NCI-H187 (cell line): ENCODE measurements at regions not wholly inside any gene's neighbourhood (a gene's known extent, or its start where the extent isn't known, plus 50 kb on each side); places are given as distances from the start of the nearest gene placed in this dataset.
"Not testable (repeated sequence)": the region's sequence is repeated elsewhere in the genome, so short reads cannot be mapped to it uniquely, and the experiment has no call there.

ENCODE experiments used
- DNase-seq, 2 experiments: peaks; one replicate each; lab custom pipeline; 2025; lab: John Stamatoyannopoulos, UW

DNA sequence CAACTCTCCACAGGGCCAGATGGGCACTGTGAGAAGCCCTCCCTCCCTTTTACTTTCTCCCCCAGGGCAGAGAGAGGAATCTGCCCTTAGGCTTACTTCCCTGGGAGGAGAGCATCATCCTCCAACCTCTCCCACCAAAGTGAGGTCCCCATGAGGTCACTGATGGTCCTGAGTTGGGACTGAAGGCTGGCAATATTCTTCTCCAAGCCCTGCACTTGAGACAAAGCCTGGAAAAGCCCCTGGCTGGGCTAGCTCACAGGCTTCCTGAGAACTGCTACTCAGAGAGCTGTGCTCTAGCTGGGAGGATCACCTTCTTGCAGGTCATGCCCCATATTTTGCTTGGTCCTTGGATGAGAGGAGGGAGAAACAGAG lies 110.0 kb upstream of the MEF2A start:
- DNase-seq = no peak

- no peak for DNase-seq
Measured at GRCh38 chr15:99464137-99464536, 101.6 kb upstream of the MEF2A start.

DNA sequence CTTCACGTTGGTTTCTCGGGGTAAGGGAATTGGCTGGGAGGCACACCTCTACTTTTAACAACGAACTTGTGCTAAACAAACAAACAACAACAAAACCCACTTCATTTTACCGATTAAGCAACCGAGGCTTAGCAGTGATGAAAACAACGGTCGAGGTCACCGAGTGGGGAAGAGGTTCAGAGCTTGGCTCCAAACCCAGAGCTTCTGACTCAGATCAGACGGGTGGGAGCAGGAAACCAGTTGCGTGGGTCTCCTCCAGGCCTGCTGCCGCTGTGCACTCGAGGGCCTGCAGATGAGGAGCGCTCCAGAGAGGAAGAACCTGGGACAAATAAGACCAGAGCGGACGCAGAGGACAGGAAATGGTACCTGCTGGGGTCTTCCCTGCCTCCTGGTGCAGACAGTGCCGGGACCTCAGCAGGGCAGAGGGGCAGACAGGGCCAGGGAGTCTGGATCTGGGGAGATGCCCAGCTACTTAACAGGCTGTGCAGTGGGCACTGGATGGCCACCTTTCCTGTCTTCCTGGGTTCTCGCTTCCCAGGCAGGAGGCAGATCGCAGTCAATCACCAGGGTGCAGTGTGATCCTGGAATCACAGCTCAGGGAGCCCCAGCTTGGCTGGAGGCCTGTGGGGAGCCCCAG lies 99.0 kb upstream of the MEF2A start:
- no peak for DNase-seq

DNA sequence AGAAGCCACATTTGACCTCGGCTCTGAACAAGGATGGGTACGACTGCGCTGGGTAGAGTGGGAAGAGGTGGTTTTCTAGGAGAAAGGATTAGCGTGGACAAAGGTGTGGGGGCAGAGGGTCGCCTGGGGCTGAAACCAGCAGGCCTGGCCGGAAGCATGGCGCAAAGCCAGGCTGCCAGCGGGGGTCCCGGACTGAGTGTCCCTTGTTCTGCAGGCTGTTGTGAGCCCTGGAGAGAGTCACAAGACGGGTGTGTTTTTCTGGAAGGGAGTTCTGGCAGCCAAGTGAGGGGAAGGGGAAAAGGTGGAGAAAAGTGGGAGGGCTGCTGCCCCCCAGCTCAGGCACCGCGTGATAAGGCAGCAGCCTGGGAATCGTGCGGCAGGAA lies 98.5 kb upstream of the MEF2A start:
- DNase-seq = no peak

DNA sequence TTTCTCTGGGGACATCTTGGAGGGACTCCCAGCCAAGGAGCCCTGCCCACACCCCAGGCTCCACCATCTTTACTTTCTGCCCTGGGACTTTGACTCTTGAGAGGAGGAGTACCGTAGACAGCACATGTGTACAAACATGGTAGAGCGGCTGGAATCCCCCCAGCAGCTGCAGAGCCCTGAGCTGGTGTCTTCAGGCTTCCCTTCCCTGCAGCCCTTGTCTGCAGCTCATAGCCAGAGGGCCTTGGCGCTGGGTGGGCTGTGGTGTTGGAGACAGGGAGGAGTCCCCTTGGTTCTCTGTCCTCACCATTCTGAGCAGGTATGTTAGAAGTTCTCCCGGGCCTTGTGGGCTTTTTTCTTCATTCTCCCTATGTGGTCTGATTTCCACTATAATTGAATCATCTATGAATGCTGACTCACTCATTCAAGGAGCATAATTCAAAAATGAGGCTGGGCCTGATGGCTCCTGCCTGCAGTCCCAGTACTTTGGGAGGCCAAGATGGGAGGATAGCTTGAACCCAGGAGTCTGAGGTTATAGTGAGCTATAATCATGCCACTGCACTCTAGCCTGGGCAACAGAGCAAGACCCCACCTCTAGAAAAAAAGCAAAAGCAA lies 97.8 kb upstream of the MEF2A start:
- DNase-seq = no peak

GRCh38 chr15:99470204-99470603 lies 95.6 kb upstream of the MEF2A start:
- not testable (repeated sequence) for DNase-seq

GRCh38 chr15:99472416-99473145 lies 93.2 kb upstream of the MEF2A start:
- DNase-seq = no peak

GRCh38 chr15:99473981-99474906 lies 91.5 kb upstream of the MEF2A start:
- DNase-seq = no peak

- DNase-seq = no peak
Measured at GRCh38 chr15:99474909-99475753, 90.7 kb upstream of the MEF2A start.

- no peak for DNase-seq
Measured at GRCh38 chr15:99475754-99476412, 89.9 kb upstream of the MEF2A start.

DNA sequence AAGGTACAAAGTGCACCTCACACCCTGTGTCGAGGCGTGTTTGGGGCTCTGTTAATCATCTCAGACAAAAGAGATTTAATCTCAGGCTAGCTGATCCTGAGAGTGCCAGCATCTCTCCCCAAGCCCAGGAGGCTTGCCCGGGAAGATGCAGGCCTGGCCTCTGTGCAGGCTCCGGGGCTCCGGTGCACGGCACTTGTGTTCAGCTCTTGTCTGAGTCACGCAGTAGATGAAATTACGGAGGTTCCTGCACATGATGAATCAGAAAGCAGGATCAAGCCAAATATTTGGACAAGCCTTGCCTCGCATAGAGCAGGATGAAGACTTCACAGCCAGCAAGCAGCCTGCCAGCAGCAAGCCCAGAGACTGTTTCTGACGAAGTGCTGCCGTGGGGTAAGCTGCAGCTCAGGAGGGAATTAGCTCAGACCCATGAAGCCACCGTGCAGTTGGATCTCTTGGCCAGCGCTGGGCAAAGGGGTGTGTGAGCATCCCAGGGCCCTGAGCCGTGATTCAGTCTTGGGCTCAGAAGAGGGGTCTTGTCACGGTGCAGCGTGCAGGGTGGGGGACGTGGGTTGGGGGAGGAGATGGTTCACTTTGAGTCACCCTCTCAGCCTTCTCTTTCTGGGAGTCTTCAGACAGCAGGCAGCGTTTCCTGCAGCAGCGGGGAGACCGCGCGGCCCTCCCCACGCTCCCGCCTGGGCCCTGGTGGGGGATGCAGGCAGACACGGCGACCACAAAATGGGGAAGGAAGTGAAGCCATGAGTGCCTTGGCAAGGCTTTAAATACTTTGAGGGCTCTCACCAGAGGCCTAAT lies 89.2 kb upstream of the MEF2A start:
- no peak for DNase-seq

DNA sequence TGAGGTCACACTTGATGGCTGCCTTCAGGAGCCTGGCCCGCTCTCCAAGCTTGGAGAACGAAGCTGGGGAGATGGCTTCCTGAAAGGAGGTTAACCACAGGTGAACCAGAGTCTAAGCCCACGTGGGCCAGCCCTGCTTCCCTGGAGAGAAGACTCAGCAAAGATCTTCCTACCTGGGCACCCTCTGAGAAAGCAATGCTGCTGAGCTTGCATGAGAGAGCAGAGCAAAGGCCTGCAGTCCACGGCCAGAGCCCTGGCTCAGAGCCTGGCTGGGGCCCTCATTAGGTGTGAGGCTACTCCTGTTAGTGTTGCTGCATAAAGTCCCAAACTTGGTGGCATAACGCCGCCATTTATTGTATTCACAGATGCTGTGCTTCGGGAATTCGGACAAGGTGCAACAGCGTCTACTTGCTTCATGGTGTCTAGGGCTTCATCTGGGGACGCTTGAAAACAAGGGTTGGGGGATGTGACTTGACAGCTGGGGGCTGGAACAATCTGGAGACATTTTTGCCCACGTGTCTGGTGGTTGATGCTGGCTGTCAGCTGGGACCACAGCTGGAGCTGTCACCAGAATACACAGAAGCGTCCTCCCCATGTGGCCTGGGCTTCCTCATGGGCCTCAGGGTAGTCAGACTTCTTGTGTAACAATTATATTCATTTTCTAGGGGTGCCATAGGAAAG lies 87.9 kb upstream of the MEF2A start:
- DNase-seq = no peak

- DNase-seq = no peak
Measured at GRCh38 chr15:99478977-99479376, 86.8 kb upstream of the MEF2A start.

GRCh38 chr15:99480016-99480810 lies 85.6 kb upstream of the MEF2A start:
- no peak for DNase-seq

GRCh38 chr15:99481113-99481950 lies 84.5 kb upstream of the MEF2A start:
- no peak for DNase-seq

GRCh38 chr15:99481951-99482230 lies 83.9 kb upstream of the MEF2A start:
- no peak for DNase-seq

DNA sequence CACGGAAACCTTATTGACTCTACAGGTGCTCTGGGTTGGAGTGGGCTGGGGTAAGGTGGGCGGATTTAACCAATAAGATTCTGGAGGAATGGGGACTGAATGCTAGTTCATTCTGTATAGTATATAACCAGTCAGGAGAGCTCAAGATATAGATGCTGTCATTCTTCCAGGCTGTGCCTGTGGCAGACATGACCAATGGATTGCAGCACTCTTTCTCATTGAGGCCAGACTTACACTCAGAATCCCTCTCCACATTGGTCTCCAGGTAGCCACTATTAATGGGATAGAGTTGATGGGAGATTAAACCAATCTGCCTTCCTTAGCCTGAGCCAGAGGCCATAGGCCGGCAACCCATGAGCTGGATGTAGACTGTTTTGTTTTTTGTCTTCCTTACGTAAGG lies 82.8 kb upstream of the MEF2A start:
- no peak for DNase-seq
